Astrocyte of the spinal cord (primary cell): ENCODE measurements at regions not wholly inside any gene's neighbourhood (a gene's known extent, or its start where the extent isn't known, plus 50 kb on each side); places are given as distances from the start of the nearest gene placed in this dataset.

Experiments used
- DNase-seq: peaks from one replicate; pipeline ENCODE4 v3.0.0; 2011; ENCODE audit warnings: low read depth, low spot score
- H3K4me3 ChIP-seq: 2 replicates; pipeline ENCODE4 v1.5.1; 2011; ENCODE audit warnings: low read depth, mild to moderate bottlenecking, low read length, moderate library complexity
- CTCF ChIP-seq: IDR thresholded peaks from 2 replicates; pipeline ENCODE4 v1.5.1; 2012; ENCODE audit warnings: low read depth, mild to moderate bottlenecking, low read length, inconsistent platforms
- in situ Hi-C: cut with HindIII; loops from 2 replicates; pipeline ENCODE4 v1.10.0; 2017; ENCODE audit warnings: low sequenced_read_pairs

- H3K4me3 ChIP-seq: no peak overlapping the region
- DNase-seq: no peak
- no peak for TF ChIP-seq CTCF
- in situ Hi-C loops: no loop called here
Measured at GRCh38 chr20:1774479-1774878, 116.9 kb upstream of the SIRPG start.

- no peak for DNase-seq
- H3K4me3 ChIP-seq: no peak overlapping the region
- in situ Hi-C loops: no loop called here
- no peak for TF ChIP-seq CTCF
Measured at GRCh38 chr20:1773816-1774215, 116.2 kb upstream of the SIRPG start.

GRCh38 chr20:1769491-1769890 is 111.9 kb upstream of the SIRPG start:
- TF ChIP-seq CTCF: no peak
- in situ Hi-C loops: no loop called here

GRCh38 chr20:1766731-1767130 is 109.2 kb upstream of the SIRPG start:
- no peak for TF ChIP-seq CTCF
- H3K4me3 ChIP-seq: no peak overlapping the region
- DNase-seq: no peak
- in situ Hi-C loops: no loop called here

More at GRCh38 chr20:1769491-1769890, 111.9 kb upstream of the SIRPG start:
- DNase-seq: no peak
- no peak overlapping the region for H3K4me3 ChIP-seq

DNA sequence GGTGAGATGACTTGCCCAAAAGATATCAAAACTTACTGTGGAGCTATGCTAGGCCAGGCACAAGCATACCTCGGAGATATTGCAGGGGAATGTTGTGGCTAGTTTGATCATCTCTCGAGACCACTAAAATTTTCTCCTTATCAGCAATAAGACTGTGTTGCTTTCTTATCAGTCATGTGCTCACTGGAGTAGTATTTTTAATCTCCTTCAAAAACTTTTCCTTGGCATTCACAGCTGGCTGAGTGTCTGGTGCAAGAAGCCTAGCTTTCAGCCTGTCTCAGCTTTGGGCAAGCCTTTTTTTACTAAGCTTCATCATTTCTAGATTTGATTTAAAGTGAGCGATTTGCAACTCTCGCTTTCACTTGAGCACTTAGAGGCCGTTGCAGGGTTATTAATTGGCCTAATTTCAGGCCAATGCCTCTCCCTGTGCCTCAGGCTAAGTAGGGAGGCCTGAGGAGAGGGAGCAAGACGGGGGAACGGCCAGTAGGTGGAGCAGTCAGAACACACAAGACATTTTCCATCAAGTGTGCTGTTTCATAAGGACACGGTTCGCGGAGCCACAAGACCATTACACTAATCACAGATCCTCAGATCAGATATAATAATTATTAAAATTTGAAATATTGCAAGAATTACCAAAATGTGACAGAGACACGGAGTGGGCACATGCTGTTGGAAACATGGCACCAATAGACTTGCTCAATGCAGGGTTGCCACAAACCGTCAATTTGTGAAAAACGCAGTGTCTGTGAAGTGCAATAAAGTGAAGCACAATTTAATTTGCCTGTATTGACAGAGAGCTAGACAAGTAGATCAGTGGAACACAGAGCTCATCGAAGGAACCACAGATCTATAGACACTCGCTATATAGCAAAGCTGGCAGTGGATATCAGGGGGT is 106.8 kb upstream of the SIRPG start:
- DNase-seq: peak; percentile 81
- in situ Hi-C loops: no loop called here
- no peak overlapping the region for H3K4me3 ChIP-seq
- TF ChIP-seq CTCF: peak; percentile 90

DNA sequence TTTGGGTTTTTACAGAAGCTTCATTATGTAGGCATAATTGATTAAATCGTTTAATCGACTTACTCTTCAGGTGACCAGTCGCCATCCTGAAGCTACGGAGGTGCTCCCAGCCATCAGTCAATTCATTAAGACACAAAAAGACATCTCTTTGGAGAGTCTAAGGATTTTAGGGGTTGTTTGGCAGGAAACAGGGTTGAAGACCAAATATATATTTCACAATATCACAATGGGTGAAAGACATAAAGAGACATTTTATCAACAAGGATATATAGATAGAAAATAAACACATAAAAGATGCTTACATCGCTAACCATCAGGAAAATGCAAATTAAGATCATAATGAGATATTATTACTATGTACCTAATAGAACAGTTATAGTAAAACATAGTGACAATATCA is 104.0 kb upstream of the SIRPG start:
- no peak for TF ChIP-seq CTCF
- in situ Hi-C loops: no loop called here
- DNase-seq: no peak
- no peak overlapping the region for H3K4me3 ChIP-seq
